Loucy (cell line): ENCODE measurements at regions not wholly inside any gene's neighbourhood (a gene's known extent, or its start where the extent isn't known, plus 50 kb on each side); places are given as distances from the start of the nearest gene placed in this dataset.

Experiments used
- H2AFZ ChIP-seq: fragments of 200-600 bp; sonication (generic); 2 replicates; pipeline ENCODE4 v1.6.0; 2016; ENCODE audit warnings: antibody characterized with exemption, mild to moderate bottlenecking, low read length, moderate library complexity
- H3F3A ChIP-seq: fragments of 200-600 bp; 2 replicates; pipeline ENCODE4 v1.6.0; 2016; ENCODE audit warnings: antibody characterized with exemption, low read depth, mild to moderate bottlenecking
- H3K27me3 ChIP-seq: fragments of 200-600 bp; sonication (generic); 2 replicates; pipeline ENCODE4 v1.6.1; 2014; ENCODE audit warnings: low read length, mild to moderate bottlenecking; ENCODE audit not compliant: insufficient read depth, poor library complexity, severe bottlenecking
- H3K36me3 ChIP-seq: fragments of 200-600 bp; sonication (generic); 2 replicates; pipeline ENCODE4 v1.6.1; 2016; ENCODE audit warnings: low read length; ENCODE audit not compliant: insufficient read depth
- H3K4me1 ChIP-seq: fragments of 200-600 bp; sonication (generic); 2 replicates; pipeline ENCODE4 v1.5.1; 2014; ENCODE audit warnings: low read length, mild to moderate bottlenecking; ENCODE audit not compliant: insufficient read depth, poor library complexity, severe bottlenecking
- H3K4me2 ChIP-seq: fragments of 200-600 bp; sonication (generic); 2 replicates; pipeline ENCODE4 v1.6.0; 2014; ENCODE audit warnings: antibody characterized with exemption, low read length, low read depth, mild to moderate bottlenecking; ENCODE audit not compliant: poor library complexity, severe bottlenecking
- H3K4me3 ChIP-seq: fragments of 200-600 bp; sonication (generic); 2 replicates; pipeline ENCODE4 v1.5.1; 2014; ENCODE audit warnings: low read length, mild to moderate bottlenecking, mixed read lengths; ENCODE audit not compliant: poor library complexity, severe bottlenecking
- H3K79me2 ChIP-seq: fragments of 200-600 bp; sonication (generic); 2 replicates; pipeline ENCODE4 v1.6.1; 2014; ENCODE audit warnings: low read length; ENCODE audit not compliant: insufficient read depth
- H3K9ac ChIP-seq: fragments of 200-600 bp; sonication (generic); 2 replicates; pipeline ENCODE4 v1.6.0; 2014; ENCODE audit warnings: mild to moderate bottlenecking, low read depth, low read length, moderate library complexity; ENCODE audit not compliant: poor library complexity, severe bottlenecking
- H3K9me2 ChIP-seq: fragments of 200-600 bp; sonication (generic); replicated peaks from 2 replicates; pipeline ENCODE4 v1.6.1; 2016; ENCODE audit warnings: low read depth, low read length, mixed read lengths
- H3K9me3 ChIP-seq: fragments of 200-600 bp; sonication (generic); 2 replicates; pipeline ENCODE4 v1.6.1; 2014; ENCODE audit warnings: mild to moderate bottlenecking, antibody characterized with exemption, low read length, low read depth; ENCODE audit not compliant: insufficient read depth
- H4K20me1 ChIP-seq: fragments of 200-600 bp; sonication (generic); 2 replicates; pipeline ENCODE4 v1.6.0; 2014; ENCODE audit warnings: antibody characterized with exemption, low read length, mild to moderate bottlenecking; ENCODE audit not compliant: insufficient read depth, poor library complexity, severe bottlenecking
- EZH2phosphoT487 ChIP-seq: fragments of 200-600 bp; IDR thresholded peaks from 2 replicates; pipeline ENCODE4 v1.6.1; 2018; ENCODE audit warnings: antibody characterized with exemption, mild to moderate bottlenecking, moderate library complexity, borderline replicate concordance
- TF ChIP-seq, protein P1 (sequence below): fragments of 200-600 bp; sonication (generic); conservative IDR thresholded peaks from 2 replicates; pipeline ENCODE4 v1.5.1; 2014; ENCODE audit warnings: mild to moderate bottlenecking, antibody characterized with exemption, low read length

DNA sequence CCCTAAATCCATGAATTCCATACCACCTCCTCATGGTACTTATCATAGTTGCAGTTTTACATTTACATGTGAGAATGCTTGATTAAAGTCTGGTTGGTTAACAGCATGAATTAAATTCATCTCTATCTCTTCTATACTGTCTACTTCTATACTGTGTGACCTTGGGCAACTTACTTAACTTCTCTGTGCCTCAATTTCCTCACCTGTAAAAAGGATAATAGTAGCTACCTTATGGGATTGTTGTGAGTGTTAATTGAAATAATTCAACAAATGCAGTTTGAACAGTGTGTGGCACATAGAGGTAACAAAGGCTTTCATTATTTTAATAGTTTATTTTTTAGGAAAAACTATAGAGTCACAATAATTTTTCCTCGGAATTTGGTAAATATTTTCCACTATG lies 231.3 kb downstream of the RRAGC start:
- no peaks in the 10 kb centered on the region for H3K36me3 ChIP-seq
- no peaks in the 10 kb centered on the region for H3K79me2 ChIP-seq
- no peaks in the 10 kb centered on the region for H3K9me2 ChIP-seq
- no peak for TF ChIP-seq EZH2phosphoT487
- TF ChIP-seq, protein P1, sequence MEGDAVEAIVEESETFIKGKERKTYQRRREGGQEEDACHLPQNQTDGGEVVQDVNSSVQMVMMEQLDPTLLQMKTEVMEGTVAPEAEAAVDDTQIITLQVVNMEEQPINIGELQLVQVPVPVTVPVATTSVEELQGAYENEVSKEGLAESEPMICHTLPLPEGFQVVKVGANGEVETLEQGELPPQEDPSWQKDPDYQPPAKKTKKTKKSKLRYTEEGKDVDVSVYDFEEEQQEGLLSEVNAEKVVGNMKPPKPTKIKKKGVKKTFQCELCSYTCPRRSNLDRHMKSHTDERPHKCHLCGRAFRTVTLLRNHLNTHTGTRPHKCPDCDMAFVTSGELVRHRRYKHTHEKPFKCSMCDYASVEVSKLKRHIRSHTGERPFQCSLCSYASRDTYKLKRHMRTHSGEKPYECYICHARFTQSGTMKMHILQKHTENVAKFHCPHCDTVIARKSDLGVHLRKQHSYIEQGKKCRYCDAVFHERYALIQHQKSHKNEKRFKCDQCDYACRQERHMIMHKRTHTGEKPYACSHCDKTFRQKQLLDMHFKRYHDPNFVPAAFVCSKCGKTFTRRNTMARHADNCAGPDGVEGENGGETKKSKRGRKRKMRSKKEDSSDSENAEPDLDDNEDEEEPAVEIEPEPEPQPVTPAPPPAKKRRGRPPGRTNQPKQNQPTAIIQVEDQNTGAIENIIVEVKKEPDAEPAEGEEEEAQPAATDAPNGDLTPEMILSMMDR, result no peak
- H3K27me3 ChIP-seq, result no peaks in the 10 kb centered on the region
- H3K9ac ChIP-seq, result no peak overlapping the region
- H3F3A ChIP-seq, result no peaks in the 10 kb centered on the region
- no peak overlapping the region for H3K4me3 ChIP-seq
- H3K4me2 ChIP-seq, result no peak overlapping the region
- no peak overlapping the region for H2AFZ ChIP-seq
- H3K4me1 ChIP-seq, result no peaks in the 10 kb centered on the region
- H4K20me1 ChIP-seq, result no peaks in the 10 kb centered on the region
- no peaks in the 10 kb centered on the region for H3K9me3 ChIP-seq

DNA sequence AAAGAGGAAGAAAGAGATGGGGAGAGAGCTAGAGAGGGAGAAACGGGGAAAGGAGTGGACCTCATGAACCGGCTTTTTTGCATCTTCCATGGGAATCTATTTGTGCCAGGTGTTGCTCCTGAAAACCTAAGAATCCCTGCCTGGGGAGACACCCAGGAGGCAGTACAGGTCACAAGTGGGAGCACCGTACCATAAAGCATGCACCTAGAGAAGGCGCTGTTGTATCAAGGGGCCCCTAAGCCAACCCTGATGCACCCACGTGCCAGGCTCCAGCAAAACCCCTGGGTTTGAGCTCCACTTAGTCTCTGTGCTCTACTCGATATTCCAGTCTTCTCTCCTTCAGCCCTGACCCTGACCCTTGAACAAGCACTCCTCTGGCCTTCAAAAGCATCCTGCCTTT lies 233.6 kb downstream of the RRAGC start:
- H2AFZ ChIP-seq, result no peak overlapping the region
- no peaks in the 10 kb centered on the region for H3K9me2 ChIP-seq
- no peak overlapping the region for H3K9ac ChIP-seq
- no peak overlapping the region for H3K4me3 ChIP-seq
- no peak overlapping the region for H3K4me2 ChIP-seq
- no peaks in the 10 kb centered on the region for H3F3A ChIP-seq
- H3K9me3 ChIP-seq, result no peaks in the 10 kb centered on the region
- H4K20me1 ChIP-seq, result no peaks in the 10 kb centered on the region
- TF ChIP-seq, protein P1, result no peak
- TF ChIP-seq EZH2phosphoT487, result no peak
- H3K27me3 ChIP-seq, result no peaks in the 10 kb centered on the region
- no peaks in the 10 kb centered on the region for H3K4me1 ChIP-seq
- H3K79me2 ChIP-seq, result no peaks in the 10 kb centered on the region
- no peaks in the 10 kb centered on the region for H3K36me3 ChIP-seq

DNA sequence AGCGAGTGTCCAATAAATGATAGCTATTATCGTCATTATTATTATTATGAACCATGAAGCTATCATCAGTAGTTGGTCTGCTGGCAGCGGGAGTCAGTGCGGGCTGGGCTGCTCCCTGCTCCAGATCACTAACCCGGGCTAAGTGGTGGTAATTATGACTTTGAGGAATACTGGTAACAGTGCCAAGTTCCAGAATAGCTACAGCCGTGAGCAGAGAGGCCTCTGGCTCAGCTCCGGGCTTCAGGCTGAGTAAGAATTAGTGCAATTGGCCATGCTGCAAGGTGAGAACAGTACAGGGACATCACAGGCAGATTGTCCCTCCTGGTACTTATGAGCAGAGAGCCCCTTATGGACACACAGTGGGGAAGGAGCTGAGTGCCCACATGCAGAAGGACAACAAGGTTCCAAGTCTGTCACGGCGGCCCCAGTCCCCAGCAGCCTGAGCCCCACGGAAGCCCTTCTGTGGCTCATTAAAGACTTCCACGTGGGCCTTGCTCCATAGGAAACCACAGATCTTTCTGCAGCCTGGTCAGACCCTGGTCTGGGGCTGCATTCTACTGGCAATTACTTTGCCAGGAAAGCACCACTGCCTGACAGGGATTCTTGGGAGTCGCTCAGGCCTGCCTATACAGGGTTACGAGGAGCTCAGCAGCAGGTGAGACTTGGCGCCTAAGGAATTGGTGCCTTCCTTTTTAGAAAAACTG lies 235.1 kb downstream of the RRAGC start:
- H3K9ac ChIP-seq, result no peak overlapping the region
- no peaks in the 10 kb centered on the region for H4K20me1 ChIP-seq
- H3K79me2 ChIP-seq, result no peaks in the 10 kb centered on the region
- H3K9me2 ChIP-seq, result no peaks in the 10 kb centered on the region
- no peak overlapping the region for H3K4me2 ChIP-seq
- no peaks in the 10 kb centered on the region for H3K36me3 ChIP-seq
- no peaks in the 10 kb centered on the region for H3K27me3 ChIP-seq
- no peak overlapping the region for H2AFZ ChIP-seq
- TF ChIP-seq, protein P1, result no peak
- TF ChIP-seq EZH2phosphoT487, result no peak
- no peaks in the 10 kb centered on the region for H3K9me3 ChIP-seq
- no peak overlapping the region for H3K4me3 ChIP-seq
- H3K4me1 ChIP-seq, result no peaks in the 10 kb centered on the region
- H3F3A ChIP-seq, result no peaks in the 10 kb centered on the region
